ENCODE measurements at regions not wholly inside any gene's neighbourhood (a gene's known extent, or its start where the extent isn't known, plus 50 kb on each side); places are given as distances from the start of the nearest gene placed in this dataset.
"Not testable (repeated sequence)": the region's sequence is repeated elsewhere in the genome, so short reads cannot be mapped to it uniquely, and the experiment has no call there.

DNA sequence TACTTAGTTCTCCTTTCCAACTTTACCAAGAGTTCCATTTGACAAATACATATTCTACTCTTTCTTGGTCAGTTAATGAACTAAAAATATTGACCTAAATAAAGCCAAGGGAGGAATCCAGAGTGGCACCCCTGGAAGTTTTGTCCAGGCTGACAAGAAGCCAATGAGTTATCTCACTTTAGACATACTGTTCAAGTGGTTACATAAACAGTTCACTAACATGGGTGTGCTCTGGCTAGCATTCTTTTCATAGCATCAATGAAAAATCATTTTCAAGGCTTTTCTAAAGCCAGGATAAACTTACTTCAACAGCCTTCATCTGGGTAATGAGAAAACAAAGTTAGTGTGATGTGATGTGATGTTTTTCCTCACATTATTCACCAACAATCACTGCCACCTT, 649.4 kb downstream of the TDRD15 start:
- no peak for DNase-seq (ENCODE audit: low read depth in 1 of 2, low spot score in 1 of 2)
- in situ Hi-C loops (cut with HindIII; ENCODE audit: low pct_unique_long_range_greater_than_20kb, low sequenced_read_pairs): no loop called here
- no peak for TF ChIP-seq JUND (IDR thresholded peaks at IDR 0.05; ENCODE audit: low read depth)

DNA sequence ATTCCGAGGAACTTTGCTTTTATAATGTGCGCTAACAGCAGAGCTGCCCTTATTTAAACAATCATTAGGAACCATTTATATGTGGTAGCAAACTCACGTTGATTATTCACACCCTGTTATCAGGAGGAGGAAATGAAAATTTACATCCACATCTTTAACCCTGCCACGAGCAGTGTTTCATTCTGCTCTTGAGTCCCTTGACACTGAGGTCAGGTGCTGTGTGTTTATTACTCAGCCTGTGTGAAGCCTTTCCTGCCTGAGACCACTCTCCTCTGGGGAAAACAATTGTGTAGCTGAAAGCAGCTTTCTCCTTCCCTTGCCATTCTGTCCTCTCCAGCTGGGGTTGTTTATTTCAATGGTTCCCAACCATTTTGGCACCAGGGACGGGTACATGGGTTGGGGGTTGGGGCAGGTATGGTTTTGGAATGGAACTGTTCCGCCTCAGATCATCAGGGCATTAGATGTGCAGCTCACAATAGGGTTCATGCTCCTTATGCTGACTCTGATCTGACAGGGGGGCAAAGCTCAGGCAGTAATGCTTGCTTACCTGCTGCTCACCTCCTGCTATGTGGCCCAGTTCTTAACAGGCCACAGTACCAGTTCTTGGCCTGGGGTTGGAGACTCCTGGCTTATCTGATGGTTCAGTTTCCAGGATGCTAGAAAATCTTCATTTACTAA, 651.1 kb downstream of the TDRD15 start:
- in situ Hi-C loops (cut with HindIII; ENCODE audit: low pct_unique_long_range_greater_than_20kb, low sequenced_read_pairs): no loop called here
- DNase-seq (ENCODE audit: low read depth in 1 of 2, low spot score in 1 of 2): no peak
- no peak for TF ChIP-seq JUND (IDR thresholded peaks at IDR 0.05; ENCODE audit: low read depth)

DNA sequence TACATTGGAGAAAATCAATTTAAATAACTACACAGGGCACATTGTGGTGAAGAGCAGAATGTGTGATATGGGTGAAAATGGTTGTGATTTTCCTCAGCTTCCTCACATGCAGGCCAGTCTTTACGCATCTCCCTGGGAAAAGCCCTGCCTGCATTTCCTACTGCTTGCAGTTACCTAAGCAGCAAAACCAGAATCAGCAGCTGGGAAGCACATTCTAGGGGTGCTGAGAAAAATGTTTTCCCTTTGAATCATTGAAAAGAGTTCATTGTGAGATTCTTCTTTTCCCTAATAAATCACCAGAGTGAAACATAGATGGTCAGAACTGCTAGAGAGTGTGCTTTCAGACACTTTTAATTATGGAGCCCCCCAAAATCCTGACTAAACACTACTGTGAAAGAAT, 656.0 kb downstream of the TDRD15 start:
- DNase-seq (ENCODE audit: low read depth in 1 of 2, low spot score in 1 of 2): no peak
- no peak for TF ChIP-seq JUND (IDR thresholded peaks at IDR 0.05; ENCODE audit: low read depth)
- in situ Hi-C loops (cut with HindIII; ENCODE audit: low pct_unique_long_range_greater_than_20kb, low sequenced_read_pairs): no loop called here

DNA sequence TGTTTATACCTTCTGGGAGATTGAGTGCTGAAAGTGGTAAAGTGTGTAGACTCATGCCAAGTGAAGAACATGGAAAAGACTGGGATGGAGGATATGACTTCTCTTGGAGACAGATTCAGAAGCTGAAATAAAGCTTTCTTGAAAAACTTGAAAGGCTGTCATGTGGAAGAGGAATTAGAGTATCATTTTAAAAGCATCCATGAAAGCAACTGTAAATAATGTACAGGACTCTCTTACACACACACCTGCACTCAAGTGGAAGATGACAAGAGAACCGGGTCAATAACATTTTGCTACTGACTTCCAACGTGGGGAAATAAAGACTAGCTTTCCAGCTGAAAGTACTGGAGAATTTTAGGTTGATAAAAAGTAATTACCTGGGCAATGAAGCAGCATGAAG, 658.2 kb downstream of the TDRD15 start:
- TF ChIP-seq JUND (IDR thresholded peaks at IDR 0.05; ENCODE audit: low read depth): no peak
- in situ Hi-C loops (cut with HindIII; ENCODE audit: low pct_unique_long_range_greater_than_20kb, low sequenced_read_pairs): no loop called here
- DNase-seq (ENCODE audit: low read depth in 1 of 2, low spot score in 1 of 2): no peak

DNA sequence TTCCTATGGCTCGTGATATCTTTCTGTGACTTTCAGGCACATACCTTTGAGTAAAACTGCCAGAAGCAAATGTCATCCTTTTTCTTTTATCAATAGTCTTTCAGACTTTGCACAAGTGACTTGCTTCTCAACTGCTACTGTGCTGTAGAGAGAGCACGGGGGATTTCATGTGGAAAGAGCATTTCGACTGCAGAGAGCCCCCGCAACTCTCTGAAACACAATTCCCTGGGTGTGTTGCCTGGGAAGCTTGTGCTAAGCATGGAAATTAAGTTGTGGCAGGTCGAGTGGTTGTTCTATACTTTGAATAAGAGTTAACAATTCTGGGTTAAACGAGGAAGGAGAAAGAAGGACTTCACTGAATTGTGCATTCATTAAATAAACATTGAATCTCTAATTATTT, 659.1 kb downstream of the TDRD15 start:
- DNase-seq (ENCODE audit: low read depth in 1 of 2, low spot score in 1 of 2): no peak
- in situ Hi-C loops (cut with HindIII; ENCODE audit: low pct_unique_long_range_greater_than_20kb, low sequenced_read_pairs): no loop called here
- no peak for TF ChIP-seq JUND (IDR thresholded peaks at IDR 0.05; ENCODE audit: low read depth)

DNA sequence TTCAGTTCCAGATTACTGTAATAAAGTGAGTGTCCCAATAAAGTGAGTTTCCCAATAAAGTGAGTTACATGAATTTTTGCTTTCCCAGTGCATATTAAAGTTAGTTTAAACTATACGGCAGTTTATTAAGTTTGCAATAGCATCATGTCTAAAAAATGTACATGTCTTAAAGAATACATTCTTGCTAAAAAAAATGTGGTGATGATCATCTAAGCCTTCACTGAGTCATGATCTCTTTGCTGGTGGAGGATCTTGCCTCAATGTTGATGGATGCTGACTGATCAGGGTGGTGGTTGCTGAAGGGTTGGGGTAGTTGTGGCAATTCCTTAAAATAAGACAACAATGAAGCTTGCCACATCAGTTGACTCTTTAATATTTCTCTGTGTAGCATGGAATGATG, 664.2 kb downstream of the TDRD15 start:
- no peak for TF ChIP-seq JUND (IDR thresholded peaks at IDR 0.05; ENCODE audit: low read depth)
- DNase-seq (ENCODE audit: low read depth in 1 of 2, low spot score in 1 of 2): no peak
- in situ Hi-C loops (cut with HindIII; ENCODE audit: low pct_unique_long_range_greater_than_20kb, low sequenced_read_pairs): no loop called here

DNA sequence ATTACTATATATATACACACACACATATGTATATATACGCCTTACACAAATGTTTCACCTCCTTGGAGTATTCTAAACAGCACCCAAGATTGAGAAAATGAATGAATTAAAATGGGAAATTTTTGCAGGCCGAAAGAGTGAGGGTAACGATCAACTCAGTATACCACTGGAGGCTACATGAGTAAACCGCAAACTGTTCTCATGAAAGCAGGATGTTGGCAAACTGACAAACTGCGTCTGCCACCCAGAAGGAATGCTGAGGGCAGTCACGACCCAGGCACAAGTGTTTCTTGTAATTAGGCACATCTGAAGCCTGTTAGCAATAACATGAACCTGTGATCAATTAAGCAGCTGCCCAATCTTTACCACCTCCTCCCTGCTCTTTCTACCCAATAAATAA, 666.5 kb downstream of the TDRD15 start:
- DNase-seq (ENCODE audit: low read depth in 1 of 2, low spot score in 1 of 2); in situ Hi-C loops (cut with HindIII; ENCODE audit: low pct_unique_long_range_greater_than_20kb, low sequenced_read_pairs): not testable (repeated sequence)

DNA sequence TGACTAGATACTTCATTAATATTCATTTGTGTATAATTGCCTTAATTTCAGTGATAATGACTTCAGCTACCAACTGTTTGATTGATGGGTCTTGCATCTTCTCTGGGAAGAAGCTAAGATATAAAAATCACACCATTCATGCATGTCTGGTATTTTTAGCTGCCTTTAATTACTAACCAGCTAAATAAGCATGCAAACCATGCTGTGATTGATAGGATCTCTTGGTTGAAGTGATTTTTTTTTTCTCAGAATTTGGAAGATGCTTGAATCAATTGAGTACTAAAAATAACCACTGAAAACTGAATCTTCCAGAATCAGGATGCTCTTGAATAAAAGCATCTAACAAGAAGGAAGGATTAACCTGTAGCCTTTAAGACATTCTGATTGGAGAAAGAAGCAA, 668.8 kb downstream of the TDRD15 start:
- TF ChIP-seq JUND (IDR thresholded peaks at IDR 0.05; ENCODE audit: low read depth): no peak
- DNase-seq (ENCODE audit: low read depth in 1 of 2, low spot score in 1 of 2): no peak
- in situ Hi-C loops (cut with HindIII; ENCODE audit: low pct_unique_long_range_greater_than_20kb, low sequenced_read_pairs): no loop called here

DNA sequence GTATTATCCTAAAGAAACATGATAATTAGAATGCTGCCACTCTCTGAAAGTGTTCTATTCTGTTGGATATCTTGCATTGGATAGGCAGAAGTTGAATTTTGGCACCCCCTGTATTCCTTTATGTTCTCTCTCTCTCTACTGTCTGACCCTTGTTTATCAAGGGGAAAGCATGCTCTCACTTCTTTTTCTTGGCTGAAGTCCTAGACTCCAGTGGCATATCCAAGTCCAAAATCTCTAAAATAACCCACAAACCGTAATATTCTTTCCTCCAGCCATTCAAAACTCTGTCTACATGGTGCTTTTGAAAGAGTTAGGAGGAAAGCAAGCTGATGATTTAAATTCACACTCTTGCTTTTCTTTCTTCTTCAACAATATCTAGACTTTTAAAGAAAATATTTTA, 669.7 kb downstream of the TDRD15 start:
- DNase-seq (ENCODE audit: low read depth in 1 of 2, low spot score in 1 of 2): no peak
- TF ChIP-seq JUND (IDR thresholded peaks at IDR 0.05; ENCODE audit: low read depth): no peak
- in situ Hi-C loops (cut with HindIII; ENCODE audit: low pct_unique_long_range_greater_than_20kb, low sequenced_read_pairs): no loop called here

DNA sequence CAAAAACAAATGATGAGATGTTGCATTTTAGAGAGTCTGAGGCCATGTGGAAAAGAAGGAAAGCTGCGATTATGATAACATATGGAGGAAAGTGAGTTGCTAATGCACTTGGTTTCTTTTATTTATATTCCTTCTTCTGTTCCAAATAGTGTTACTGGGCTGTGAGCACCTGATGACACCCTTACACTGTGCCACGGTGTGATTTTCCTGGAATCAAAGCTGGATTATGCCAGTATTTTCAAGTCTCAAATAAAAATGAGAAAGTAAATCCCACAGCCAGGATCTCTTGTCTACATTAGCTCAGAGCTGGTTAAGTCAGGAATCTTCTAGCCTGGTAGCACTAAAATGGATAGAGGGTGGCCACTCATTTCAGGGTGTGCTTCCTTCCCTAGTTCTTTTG, 670.8 kb downstream of the TDRD15 start:
- in situ Hi-C loops (cut with HindIII; ENCODE audit: low pct_unique_long_range_greater_than_20kb, low sequenced_read_pairs): no loop called here
- TF ChIP-seq JUND (IDR thresholded peaks at IDR 0.05; ENCODE audit: low read depth): no peak
- DNase-seq (ENCODE audit: low read depth in 1 of 2, low spot score in 1 of 2): no peak

DNA sequence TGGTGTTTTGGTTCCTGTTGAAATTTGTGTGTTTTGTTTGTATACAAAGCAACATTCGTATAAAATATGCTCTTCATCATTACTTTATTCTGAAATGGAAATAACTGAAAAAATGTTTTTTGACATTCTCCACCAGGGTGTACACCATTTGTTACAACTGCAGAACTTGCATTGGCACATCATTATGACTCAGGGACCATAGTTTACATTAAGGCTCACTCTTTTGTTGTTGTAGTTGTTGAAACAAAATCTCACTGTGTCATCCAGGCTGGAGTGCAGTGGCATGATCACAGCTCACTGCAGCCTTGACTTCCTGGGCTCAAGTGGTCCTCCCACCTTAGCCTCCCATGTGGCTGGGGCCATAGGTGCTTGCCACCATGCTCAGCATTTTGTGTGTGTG, 676.6 kb downstream of the TDRD15 start:
- no peak for DNase-seq (ENCODE audit: low read depth in 1 of 2, low spot score in 1 of 2)
- in situ Hi-C loops (cut with HindIII; ENCODE audit: low pct_unique_long_range_greater_than_20kb, low sequenced_read_pairs): no loop called here
- no peak for TF ChIP-seq JUND (IDR thresholded peaks at IDR 0.05; ENCODE audit: low read depth)

DNA sequence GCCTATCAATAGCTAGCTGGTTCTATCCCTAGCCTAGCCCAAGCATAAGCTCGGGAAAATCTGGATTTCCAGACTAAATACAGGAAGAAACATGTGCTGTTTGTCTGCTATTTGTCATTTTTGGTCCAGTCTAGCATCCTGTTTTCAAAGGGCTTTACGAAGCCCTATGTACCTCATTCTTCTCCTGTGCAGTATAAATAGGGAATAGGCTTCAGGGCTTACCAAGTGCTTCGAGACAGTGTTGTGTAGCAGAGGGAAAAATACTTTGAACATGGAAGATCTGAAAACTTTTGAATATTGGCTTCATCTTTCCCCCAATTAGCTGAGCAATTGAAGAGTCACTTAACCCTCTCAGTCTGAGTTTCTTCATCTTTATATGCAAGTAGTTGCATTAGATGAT, 679.8 kb downstream of the TDRD15 start:
- in situ Hi-C loops (cut with HindIII; ENCODE audit: low pct_unique_long_range_greater_than_20kb, low sequenced_read_pairs): no loop called here
- no peak for DNase-seq (ENCODE audit: low read depth in 1 of 2, low spot score in 1 of 2)
- no peak for TF ChIP-seq JUND (IDR thresholded peaks at IDR 0.05; ENCODE audit: low read depth)

DNA sequence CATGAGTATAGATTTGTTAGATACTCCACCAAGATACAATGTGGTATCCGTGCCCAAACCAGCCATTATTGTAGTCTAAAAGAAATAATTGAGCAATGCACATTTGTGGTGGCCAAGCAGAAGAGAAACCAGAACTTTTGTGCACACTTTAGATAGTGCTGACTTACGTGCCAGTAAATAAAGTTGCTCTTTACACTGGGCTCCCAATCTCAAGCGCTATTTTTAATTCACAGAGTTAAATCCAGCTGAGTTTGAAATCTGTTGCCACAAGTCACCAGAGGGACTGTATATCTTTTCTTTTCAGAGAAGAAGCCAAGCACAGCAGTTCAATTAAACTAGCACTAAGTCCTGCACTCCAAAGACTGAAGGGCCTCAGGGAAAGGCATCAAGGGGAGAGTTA, 680.4 kb downstream of the TDRD15 start:
- in situ Hi-C loops (cut with HindIII; ENCODE audit: low pct_unique_long_range_greater_than_20kb, low sequenced_read_pairs): no loop called here
- no peak for TF ChIP-seq JUND (IDR thresholded peaks at IDR 0.05; ENCODE audit: low read depth)
- no peak for DNase-seq (ENCODE audit: low read depth in 1 of 2, low spot score in 1 of 2)

DNA sequence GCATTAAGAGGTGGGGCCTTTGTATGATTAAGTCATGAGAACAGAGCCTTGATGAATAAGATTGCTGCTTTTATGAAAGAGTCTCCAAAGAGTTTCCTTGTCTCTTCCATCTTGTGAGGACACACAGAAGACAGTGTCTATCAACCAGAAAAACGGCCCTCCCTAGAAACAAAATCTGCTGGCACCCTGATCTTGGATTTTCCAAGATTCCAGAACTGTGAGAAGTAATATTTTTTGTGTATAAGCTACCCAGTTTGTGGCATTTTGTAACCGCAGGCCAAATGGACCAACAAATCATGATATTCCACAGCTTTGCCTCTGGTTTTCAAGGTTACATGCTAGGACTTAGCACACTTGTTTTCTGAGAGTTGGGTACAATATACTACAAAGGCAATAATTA, 687.8 kb downstream of the TDRD15 start:
- no peak for TF ChIP-seq JUND (IDR thresholded peaks at IDR 0.05; ENCODE audit: low read depth)
- in situ Hi-C loops (cut with HindIII; ENCODE audit: low pct_unique_long_range_greater_than_20kb, low sequenced_read_pairs): no loop called here
- no peak for DNase-seq (ENCODE audit: low read depth in 1 of 2, low spot score in 1 of 2)
